PC-9 (cell line): ENCODE measurements at regions not wholly inside any gene's neighbourhood (a gene's known extent, or its start where the extent isn't known, plus 50 kb on each side); places are given as distances from the start of the nearest gene placed in this dataset.
A peak's percentile ranks its signal among the peaks of the same experiment; 100 is the strongest.

ENCODE experiments used
- BruUV-seq: library from RNA; stranded (reverse); fragments of 400-500 nt; replicated peaks from 2 replicates; lab custom pipeline; 2021; lab: Mats Ljungman, UMichigan
- CTCF ChIA-PET: fragments of 300-600 bp; sonication (Branson Sonifier 250); formaldehyde crosslinking; loops from one replicate; lab custom pipeline; 2022; ENCODE audit warnings: antibody characterized with exemption; lab: Charles Lee
- POLR2A ChIA-PET: fragments of 300-600 bp; sonication (Branson Sonifier 250); formaldehyde crosslinking; loops from one replicate; lab custom pipeline; 2022; ENCODE audit warnings: antibody characterized with exemption; ENCODE audit not compliant: unreplicated experiment; lab: Charles Lee
- DNase-seq, 2 experiments: peaks; one replicate each; pipeline versions ENCODE4 v3.0.0 to v3.0.0-alpha.2; 2015 to 2022; ENCODE audit warnings: mixed read lengths in 1 of 2
- H2AFZ ChIP-seq: fragments of 200-600 bp; sonication (generic); 2 replicates; pipeline ENCODE4 v1.8.1; 2017; ENCODE audit warnings: antibody characterized with exemption
- H3F3A ChIP-seq: fragments of 200-600 bp; sonication (generic); 2 replicates; pipeline ENCODE4 v1.8.1; 2017; ENCODE audit warnings: antibody characterized with exemption, mild to moderate bottlenecking, low read depth; ENCODE audit not compliant: insufficient read depth
- H3K27ac ChIP-seq: fragments of 200-600 bp; sonication (generic); 2 replicates; pipeline ENCODE4 v1.6.1; 2016; ENCODE audit warnings: mixed run types
- H3K27me3 ChIP-seq: fragments of 200-600 bp; sonication (generic); 2 replicates; pipeline ENCODE4 v1.6.1; 2016; ENCODE audit warnings: low read depth, mixed run types; ENCODE audit not compliant: insufficient read depth
- H3K36me3 ChIP-seq: fragments of 200-600 bp; sonication (generic); 2 replicates; pipeline ENCODE4 v1.6.1; 2016; ENCODE audit warnings: low read depth, mixed run types
- H3K4me1 ChIP-seq: fragments of 200-600 bp; sonication (generic); replicated peaks from 2 replicates; pipeline ENCODE4 v1.6.1; 2016; ENCODE audit warnings: mixed run types; ENCODE audit not compliant: insufficient read depth
- H3K4me2 ChIP-seq: fragments of 200-600 bp; sonication (generic); 2 replicates; pipeline ENCODE4 v1.6.1; 2017; ENCODE audit warnings: mixed run types
- H3K4me3 ChIP-seq: fragments of 200-600 bp; sonication (generic); 2 replicates; pipeline ENCODE4 v1.6.1; 2016; ENCODE audit warnings: mixed run types
- H3K79me2 ChIP-seq: fragments of 200-600 bp; sonication (generic); 2 replicates; pipeline ENCODE4 v1.6.1; 2017; ENCODE audit warnings: low read depth, mixed run types
- H3K9me2 ChIP-seq: fragments of 200-600 bp; sonication (generic); 2 replicates; pipeline ENCODE4 v1.8.1; 2017; ENCODE audit warnings: mild to moderate bottlenecking; ENCODE audit not compliant: insufficient read depth
- H3K9me3 ChIP-seq: fragments of 200-600 bp; sonication (generic); 2 replicates; pipeline ENCODE4 v1.8.1; 2016; ENCODE audit warnings: low read depth; ENCODE audit not compliant: insufficient read depth
- H4K20me1 ChIP-seq: fragments of 200-600 bp; sonication (generic); 2 replicates; pipeline ENCODE4 v1.8.1; 2017; ENCODE audit not compliant: insufficient read depth
- CTCF ChIP-seq: fragments of 200-600 bp; sonication (generic); conservative IDR thresholded peaks from 2 replicates; pipeline ENCODE4 v1.6.1; 2017; ENCODE audit warnings: mixed run types, antibody characterized with exemption, mild to moderate bottlenecking, moderate library complexity
- EZH2 ChIP-seq: fragments of 200-600 bp; sonication (generic); IDR thresholded peaks from 2 replicates; pipeline ENCODE4 v1.8.0; 2017; ENCODE audit warnings: antibody characterized with exemption, low read depth
- intact Hi-C: fragments of 100-400 bp; cut with micrococcal nuclease; formaldehyde crosslinking; loops from one replicate; pipeline ENCODE4 v1.10.0; 2022; ENCODE audit not compliant: unreplicated experiment

- Histone ChIP-seq H3K9me3 (no peaks in the 10 kb centered on the region), H3K9me2 (no peaks in the 10 kb centered on the region), H3K27me3 (no peaks in the 10 kb centered on the region), H2AFZ (no peak overlapping the region), H3K4me3 (no peak overlapping the region), H3K36me3 (no peaks in the 10 kb centered on the region), H3K4me2 (no peak overlapping the region), H3F3A (no peaks in the 10 kb centered on the region), H3K79me2 (no peaks in the 10 kb centered on the region), H3K27ac (no peak overlapping the region), H3K4me1 (no peaks in the 10 kb centered on the region; the same call in 1 of the 2 replicates), H4K20me1 (no peaks in the 10 kb centered on the region)
- ChIA-PET CTCF (interaction anchor here (1.0 kb wide), 1 partner anchor 11 kb away, joined by 7 read pairs; no protein-coding TSS in a partner anchor), POLR2A (interaction anchor here (0.7 kb wide), 1 partner anchor 210 kb away, joined by 5 read pairs; no protein-coding TSS in a partner anchor)
- intact Hi-C loops: loop anchor here (5.0 to 10.0 kb wide), 2 partner anchors 93 to 890 kb away; partner anchors contain the start of gene OGFRL1
- TF ChIP-seq EZH2 (no peak), CTCF (no peak)
- BruUV-seq: no TSS peak
- peak in 1 of 2 experiments; percentile 42 for DNase-seq
These were observed 93.9 kb upstream of the OGFRL1 start for GRCh38 chr6:71194724-71195123.

- Histone ChIP-seq H3K4me3 (no peak overlapping the region), H4K20me1 (no peaks in the 10 kb centered on the region), H3K4me2 (no peak overlapping the region), H3F3A (no peaks in the 10 kb centered on the region), H3K4me1 (no peaks in the 10 kb centered on the region; the same call in 1 of the 2 replicates), H2AFZ (no peak overlapping the region), H3K36me3 (no peaks in the 10 kb centered on the region), H3K9me3 (no peaks in the 10 kb centered on the region), H3K79me2 (no peaks in the 10 kb centered on the region), H3K27ac (no peak overlapping the region), H3K27me3 (no peaks in the 10 kb centered on the region), H3K9me2 (no peaks in the 10 kb centered on the region)
- DNase-seq: no peak
- TF ChIP-seq CTCF (no peak), EZH2 (no peak)
- CTCF ChIA-PET: no interaction called here
- intact Hi-C loops: loop anchor here (10.0 kb wide), 1 partner anchor 888 kb away; no protein-coding TSS in a partner anchor
- POLR2A ChIA-PET: no interaction called here
- BruUV-seq: no TSS peak
These were observed 91.3 kb upstream of the OGFRL1 start for GRCh38 chr6:71197267-71197666.

GRCh38 chr6:71197780-71198179, 90.8 kb upstream of the OGFRL1 start:
- Histone ChIP-seq H3K9me3 (no peaks in the 10 kb centered on the region), H3K79me2 (no peaks in the 10 kb centered on the region), H3F3A (no peaks in the 10 kb centered on the region), H3K4me3 (no peak overlapping the region), H4K20me1 (no peaks in the 10 kb centered on the region), H3K27ac (no peak overlapping the region), H2AFZ (no peak overlapping the region), H3K4me2 (no peak overlapping the region), H3K36me3 (no peaks in the 10 kb centered on the region), H3K9me2 (no peaks in the 10 kb centered on the region), H3K4me1 (no peaks in the 10 kb centered on the region; the same call in 1 of the 2 replicates), H3K27me3 (no peaks in the 10 kb centered on the region)
- TF ChIP-seq CTCF (no peak), EZH2 (no peak)
- CTCF ChIA-PET: no interaction called here
- no peak for DNase-seq
- intact Hi-C loops: loop anchor here (10.0 kb wide), 1 partner anchor 887 kb away; no protein-coding TSS in a partner anchor
- no TSS peak for BruUV-seq
- POLR2A ChIA-PET: no interaction called here
